ENCODE measurements at regions not wholly inside any gene's neighbourhood (a gene's known extent, or its start where the extent isn't known, plus 50 kb on each side); places are given as distances from the start of the nearest gene placed in this dataset.
"Not testable (repeated sequence)": the region's sequence is repeated elsewhere in the genome, so short reads cannot be mapped to it uniquely, and the experiment has no call there.

DNA sequence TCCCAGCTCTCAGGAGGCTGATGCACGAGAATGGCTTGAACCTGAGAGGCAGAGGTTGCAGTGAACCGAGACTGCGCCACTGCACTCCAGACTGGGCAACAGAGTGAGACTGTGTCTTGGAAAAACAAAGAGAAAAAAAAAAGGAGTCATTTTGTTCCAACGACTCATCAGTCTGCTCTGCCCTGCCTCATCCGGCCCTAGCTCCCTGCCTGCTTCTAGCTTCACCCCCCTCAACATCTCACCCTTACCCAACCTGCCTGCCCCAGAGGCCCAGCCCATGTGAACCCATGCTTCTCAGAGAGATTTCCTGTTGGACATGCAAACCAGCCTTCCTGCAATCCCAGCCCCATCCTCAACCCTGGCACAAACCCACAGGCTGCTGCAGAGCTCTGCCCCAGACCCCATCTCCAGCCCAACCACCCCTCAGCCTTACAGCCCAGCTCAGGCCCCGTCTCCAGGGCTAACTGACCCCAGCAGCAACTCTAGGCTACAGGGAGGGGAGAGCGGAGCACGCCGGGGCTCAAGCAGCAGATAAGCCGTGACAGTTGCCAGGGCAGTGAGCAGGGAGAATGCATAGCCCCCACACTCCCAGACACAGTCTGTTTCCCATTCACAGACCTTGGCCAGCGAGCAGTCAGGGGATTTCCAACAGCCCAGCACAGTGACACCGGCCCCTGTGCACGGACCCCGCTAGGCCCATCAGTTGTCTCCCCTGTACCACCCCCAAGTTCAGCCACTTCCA lies 86.0 kb upstream of the KCTD7 start:
- DNase-seq: no peak

DNA sequence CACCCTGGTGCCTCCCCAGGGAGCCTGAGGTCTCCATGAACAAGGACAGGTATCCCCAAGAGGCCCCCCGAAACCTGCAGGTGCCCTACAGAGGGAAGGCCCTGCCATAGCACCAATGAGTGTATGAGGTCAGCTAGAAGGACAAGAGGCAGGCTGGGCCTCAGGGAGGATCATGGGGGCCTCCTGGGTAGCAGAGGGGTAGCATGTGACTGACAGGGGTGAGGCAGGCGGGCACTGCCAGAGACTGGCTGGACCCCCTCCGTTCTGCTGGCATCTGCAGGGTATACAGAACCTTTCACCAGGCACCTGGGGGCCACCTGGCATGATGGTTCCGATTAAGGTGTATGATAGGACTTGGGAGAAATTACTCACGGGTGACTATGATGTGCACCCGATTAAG lies 79.2 kb upstream of the KCTD7 start:
- peak; percentile 59 for DNase-seq

- DNase-seq: no peak
These were observed 75.7 kb upstream of the KCTD7 start for GRCh38 chr7:66553001-66553400.

DNA sequence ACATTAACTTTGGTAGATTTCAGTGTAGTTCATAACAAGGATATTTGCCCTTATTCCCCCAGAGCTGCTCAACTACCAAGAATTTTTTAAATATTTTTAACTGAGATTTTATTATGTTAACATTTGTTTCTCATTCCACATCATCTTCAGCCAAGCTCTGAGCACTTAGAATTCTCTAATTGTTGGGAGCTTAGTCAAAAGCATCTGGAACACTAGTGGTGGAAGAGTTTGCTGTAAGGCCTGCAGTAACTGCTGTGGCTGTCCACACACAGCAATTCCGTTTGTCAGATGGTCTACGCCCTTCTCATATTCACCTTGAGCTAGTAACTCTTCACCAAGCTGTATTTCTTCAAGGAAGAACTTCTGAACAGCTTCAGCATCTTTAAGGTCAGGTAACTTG lies 75.0 kb upstream of the KCTD7 start:
- not testable (repeated sequence) for DNase-seq

GRCh38 chr7:66554291-66554690 lies 74.4 kb upstream of the KCTD7 start:
- DNase-seq: peak; percentile 33

- DNase-seq: not testable (repeated sequence)
These were observed 73.7 kb upstream of the KCTD7 start for GRCh38 chr7:66554842-66555430.

DNA sequence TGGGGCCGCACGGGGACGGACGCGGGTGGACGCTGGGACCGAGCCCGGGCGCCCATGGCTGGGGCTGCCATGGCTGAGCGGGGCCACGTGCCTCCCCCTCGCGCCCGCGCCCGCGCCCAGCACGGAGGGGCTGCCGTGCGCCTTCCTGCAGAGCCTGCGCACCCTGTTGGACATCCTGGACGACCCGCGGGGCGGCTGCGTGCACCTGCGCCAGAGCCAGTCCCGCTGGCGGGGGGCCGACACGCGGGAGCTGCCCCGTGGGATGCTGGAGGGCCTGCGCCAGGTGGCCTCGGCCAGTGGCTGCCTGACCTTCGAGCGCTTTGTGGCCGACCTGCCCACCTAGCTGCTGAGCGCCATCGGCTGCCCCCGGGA lies 72.5 kb upstream of the KCTD7 start:
- no peak for DNase-seq

DNA sequence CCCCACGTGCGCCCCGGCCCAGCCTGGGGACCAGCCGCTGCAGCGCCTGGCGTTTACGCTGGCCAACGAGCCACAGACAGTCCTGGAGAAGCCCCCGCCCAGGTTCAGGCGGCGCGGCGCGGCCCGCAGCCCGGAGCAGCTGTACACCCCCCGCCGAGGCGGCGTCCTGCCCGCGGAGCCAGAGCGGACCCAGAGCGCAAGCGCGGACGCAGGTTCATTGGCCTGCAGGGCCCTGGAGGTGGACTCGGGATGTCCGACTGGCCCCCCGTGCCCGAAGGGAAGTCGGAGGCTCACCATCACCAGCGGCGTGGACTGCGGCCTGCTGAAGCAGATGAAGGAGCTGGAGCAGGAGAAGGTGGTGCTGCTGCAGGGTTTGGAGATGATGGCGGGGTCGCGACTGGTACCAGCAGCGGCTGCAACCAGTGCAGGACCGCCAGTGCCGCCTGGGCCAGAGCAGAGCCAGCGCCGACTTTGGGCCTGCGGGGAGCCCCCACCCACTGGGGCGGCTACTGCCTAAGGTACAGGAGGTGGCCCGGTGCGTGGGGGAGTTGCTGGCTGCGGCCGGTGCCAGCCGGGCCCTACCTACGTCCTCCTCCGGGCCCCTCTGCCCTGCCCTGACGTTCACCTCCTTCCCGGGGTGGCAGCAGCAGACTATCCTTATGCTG lies 72.0 kb upstream of the KCTD7 start:
- no peak for DNase-seq

DNA sequence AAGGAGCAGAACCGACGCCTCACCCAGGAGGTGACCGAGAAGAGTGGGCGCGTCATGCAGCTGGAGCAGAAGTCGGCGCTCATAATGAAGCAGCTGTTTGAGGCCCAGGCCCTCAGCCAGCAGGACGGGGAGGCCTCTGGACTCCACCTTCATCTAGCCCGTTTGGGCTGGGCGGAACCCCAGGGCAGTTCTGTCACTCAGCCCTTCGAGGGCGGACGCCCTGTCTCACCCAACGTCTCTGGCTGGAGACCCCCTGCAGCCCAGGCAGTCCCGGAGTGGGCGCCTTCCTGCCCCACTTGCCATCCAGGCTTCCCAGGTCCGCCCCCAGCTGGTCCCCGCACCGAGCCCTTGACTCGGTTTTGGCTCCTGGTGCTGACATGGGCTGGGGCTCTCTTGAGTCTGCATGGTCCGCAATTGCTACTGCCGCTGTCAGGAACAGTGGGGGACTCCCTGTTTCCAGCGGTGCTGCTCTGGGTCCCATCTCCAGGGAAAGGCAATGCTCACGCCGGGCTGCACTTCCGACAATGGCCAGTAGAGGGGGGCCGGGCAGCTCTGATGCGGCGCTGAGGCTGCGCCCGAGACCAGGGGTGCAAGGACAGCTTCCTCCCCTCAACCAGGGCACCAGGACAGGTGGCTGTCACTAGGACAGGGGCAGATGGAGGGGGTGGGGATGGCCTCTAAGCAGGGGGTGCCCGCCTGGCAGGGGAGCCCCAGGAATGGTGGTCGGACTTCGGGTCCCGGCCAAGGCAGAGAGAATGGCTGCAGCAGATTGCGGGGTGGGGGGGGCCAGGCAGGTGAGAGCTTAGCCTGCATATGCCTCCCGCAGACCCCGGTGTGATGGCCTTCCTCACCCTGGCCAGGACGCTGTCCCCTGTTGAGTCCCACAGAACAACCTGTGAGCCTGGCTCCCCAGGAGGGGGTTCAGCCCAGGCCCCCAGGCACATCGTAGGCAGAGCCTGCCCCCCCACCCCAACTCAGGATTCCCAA lies 71.2 kb upstream of the KCTD7 start:
- peak; percentile 89 for DNase-seq

DNA sequence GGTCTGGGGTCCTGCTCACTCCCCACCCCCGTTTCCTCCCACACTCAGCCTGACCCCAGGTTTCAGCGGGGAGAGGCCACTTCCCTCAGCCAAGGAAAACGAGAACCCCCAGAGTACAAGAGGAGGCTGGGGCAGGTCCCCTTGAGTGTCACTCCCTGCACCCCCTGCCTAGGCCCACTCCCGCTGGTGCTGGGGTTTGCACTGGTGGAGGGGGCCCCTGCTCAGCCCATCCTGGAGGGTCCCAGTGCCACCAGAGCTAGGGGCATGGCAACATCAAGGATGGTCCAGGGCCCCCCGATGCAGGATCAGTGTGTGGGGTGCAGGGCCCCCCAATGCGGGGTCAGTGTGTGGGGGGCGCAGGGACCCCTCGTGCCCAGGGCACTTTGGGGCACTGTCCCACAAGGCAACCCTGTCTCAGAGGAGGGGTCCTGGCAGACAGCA lies 70.5 kb upstream of the KCTD7 start:
- DNase-seq: no peak

- no peak for DNase-seq
These were observed 69.8 kb upstream of the KCTD7 start for GRCh38 chr7:66558660-66559465.

GRCh38 chr7:66564045-66564444 lies 64.6 kb upstream of the KCTD7 start:
- no peak for DNase-seq

DNA sequence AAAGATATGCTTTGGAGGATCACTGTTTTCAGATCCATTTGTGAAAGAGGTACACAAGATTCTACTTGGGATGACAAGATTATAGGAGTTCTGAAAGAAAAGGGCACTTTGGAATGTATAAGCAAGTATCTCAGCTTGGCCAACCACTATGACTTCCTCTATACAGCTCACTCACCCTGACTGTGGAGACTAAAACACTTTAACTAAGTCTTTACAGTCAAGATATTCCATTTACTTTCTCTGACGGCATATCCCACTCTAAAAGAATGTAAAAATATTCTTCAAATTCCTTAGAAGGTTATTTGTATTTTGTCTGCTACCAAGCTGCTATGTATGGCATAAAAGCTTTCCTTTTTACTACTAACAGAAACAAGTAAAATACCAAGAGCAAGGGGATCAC lies 58.5 kb upstream of the KCTD7 start:
- DNase-seq: not testable (repeated sequence)

DNA sequence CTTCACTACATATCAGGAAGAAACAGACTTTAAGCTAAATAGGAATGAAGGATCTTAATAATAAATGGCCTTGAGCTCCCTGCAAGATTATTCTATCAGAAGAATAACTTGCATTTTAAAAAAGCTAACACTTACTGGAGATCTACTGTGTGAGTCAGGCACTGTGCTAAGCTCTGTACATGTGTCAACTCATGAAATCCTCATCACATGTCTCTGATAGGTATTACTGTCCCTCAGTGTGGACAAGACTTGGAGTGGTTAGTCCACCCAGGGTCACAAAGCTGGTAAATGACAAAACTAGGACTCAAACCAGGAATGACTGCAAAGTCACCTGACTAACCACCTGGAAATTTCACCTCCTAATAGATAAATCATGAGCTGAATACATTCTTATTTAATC lies 57.1 kb upstream of the KCTD7 start:
- no peak for DNase-seq

DNA sequence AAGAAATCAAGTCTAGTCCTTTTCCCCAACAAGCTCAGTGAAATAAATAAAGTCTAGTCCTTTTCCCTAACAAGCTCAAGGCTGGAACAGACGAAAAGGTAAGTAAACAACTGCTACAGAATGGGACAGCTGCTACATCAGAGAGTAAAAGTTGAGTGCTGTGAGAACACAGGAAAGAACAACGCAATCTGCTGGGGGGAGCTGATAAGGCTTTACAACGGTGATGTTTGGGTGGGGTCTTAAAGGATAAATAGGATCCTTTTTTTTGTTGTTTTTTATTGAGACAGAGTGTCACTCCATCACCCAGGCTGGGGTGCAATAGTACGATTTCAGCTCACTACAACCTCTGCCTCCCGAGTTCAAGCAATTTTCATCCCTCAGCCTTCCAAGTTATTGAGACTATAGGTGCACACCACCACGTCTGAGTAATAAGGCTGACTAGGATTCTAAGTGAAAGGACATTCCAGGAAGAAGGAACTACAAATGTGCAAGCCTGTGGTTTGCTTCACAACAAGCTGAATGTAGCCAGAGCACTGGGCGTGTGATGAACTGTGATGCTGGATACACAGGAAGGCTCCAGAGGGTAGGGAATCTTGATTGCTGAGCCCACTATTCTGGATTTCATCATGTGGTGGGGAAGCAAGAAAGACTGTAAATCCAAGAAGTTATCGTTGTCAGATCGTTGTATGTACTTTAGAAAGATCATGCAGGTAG lies 54.7 kb upstream of the KCTD7 start:
- not testable (repeated sequence) for DNase-seq

- not testable (repeated sequence) for DNase-seq
These were observed 53.9 kb upstream of the KCTD7 start for GRCh38 chr7:66574768-66575167.

GRCh38 chr7:66575398-66575797 lies 53.3 kb upstream of the KCTD7 start:
- DNase-seq: no peak

DNA sequence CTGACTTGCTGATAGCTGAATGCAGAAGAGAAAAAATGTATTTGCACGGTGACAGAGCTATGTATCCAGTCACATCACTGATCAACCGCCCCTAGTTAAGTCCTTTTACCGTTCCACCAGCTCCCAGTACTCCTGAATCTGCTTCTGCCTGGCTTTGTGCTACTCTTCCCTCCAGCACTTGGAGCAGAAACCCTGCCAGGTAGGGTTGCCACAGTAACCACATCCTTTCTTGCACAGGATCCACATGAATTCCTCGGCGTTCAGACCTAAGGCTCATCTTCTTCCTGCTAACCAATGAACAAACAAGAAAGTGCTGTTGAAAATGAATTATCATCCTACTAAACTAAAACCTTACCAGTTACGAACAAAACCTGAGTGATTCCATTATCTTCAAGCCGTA lies 52.0 kb upstream of the KCTD7 start:
- no peak for DNase-seq
